GM19025 (cell line): ENCODE measurements at regions not wholly inside any gene's neighbourhood (a gene's known extent, or its start where the extent isn't known, plus 50 kb on each side); places are given as distances from the start of the nearest gene placed in this dataset.

Source experiments
- ATAC-seq: cut with Tn5 transposase; IDR thresholded peaks from one replicate; pipeline ENCODE4 v1.9.1; 2021; ENCODE audit warnings: mild to moderate bottlenecking, low read depth, moderate library complexity; ENCODE audit not compliant: unreplicated experiment

GRCh38 chr6:40313582-40313981 lies 273.6 kb downstream of the LRFN2 start:
- no peak for ATAC-seq

- ATAC-seq: no peak
These were observed 274.8 kb downstream of the LRFN2 start for GRCh38 chr6:40312213-40313015.

- no peak for ATAC-seq
These were observed 278.4 kb downstream of the LRFN2 start for GRCh38 chr6:40308533-40309306.

GRCh38 chr6:40307712-40308111 lies 279.5 kb downstream of the LRFN2 start:
- ATAC-seq: no peak

GRCh38 chr6:40302856-40303454 lies 284.2 kb downstream of the LRFN2 start:
- no peak for ATAC-seq

GRCh38 chr6:40299681-40300080 lies 287.5 kb downstream of the LRFN2 start:
- no peak for ATAC-seq

- no peak for ATAC-seq
These were observed 289.0 kb downstream of the LRFN2 start for GRCh38 chr6:40298207-40298606.

- ATAC-seq: no peak
These were observed 291.8 kb downstream of the LRFN2 start for GRCh38 chr6:40295251-40295950.

- no peak for ATAC-seq
These were observed 293.5 kb downstream of the LRFN2 start for GRCh38 chr6:40293460-40294185.

- no peak for ATAC-seq
These were observed 294.1 kb downstream of the LRFN2 start for GRCh38 chr6:40293060-40293459.

GRCh38 chr6:40290816-40291215 lies 296.3 kb downstream of the LRFN2 start:
- ATAC-seq: no peak

- no peak for ATAC-seq
These were observed 298.2 kb downstream of the LRFN2 start for GRCh38 chr6:40288919-40289318.

- no peak for ATAC-seq
These were observed 299.8 kb downstream of the LRFN2 start for GRCh38 chr6:40287296-40287850.

GRCh38 chr6:40286721-40287120 lies 300.4 kb downstream of the LRFN2 start:
- ATAC-seq: no peak

- no peak for ATAC-seq
These were observed 301.2 kb downstream of the LRFN2 start for GRCh38 chr6:40285996-40286395.

GRCh38 chr6:40285535-40285934 lies 301.6 kb downstream of the LRFN2 start:
- ATAC-seq: no peak

- no peak for ATAC-seq
These were observed 304.2 kb downstream of the LRFN2 start for GRCh38 chr6:40282986-40283385.

- ATAC-seq: no peak
These were observed 305.8 kb downstream of the LRFN2 start for GRCh38 chr6:40281402-40281801.

- no peak for ATAC-seq
These were observed 306.9 kb downstream of the LRFN2 start for GRCh38 chr6:40280231-40280630.

GRCh38 chr6:40276141-40276540 lies 311.0 kb downstream of the LRFN2 start:
- no peak for ATAC-seq
